OCI-LY1 (cell line): ENCODE measurements at regions not wholly inside any gene's neighbourhood (a gene's known extent, or its start where the extent isn't known, plus 50 kb on each side); places are given as distances from the start of the nearest gene placed in this dataset.
A peak's percentile ranks its signal among the peaks of the same experiment; 100 is the strongest.

ENCODE experiments used
- H2AFZ ChIP-seq: fragments of 200-600 bp; sonication (generic), shearing (Covaris generic); 2 replicates; pipeline ENCODE4 v1.6.0; 2014; ENCODE audit warnings: antibody characterized with exemption, mild to moderate bottlenecking, low read length
- H3F3A ChIP-seq: fragments of 200-600 bp; sonication (generic), shearing (Covaris generic); 2 replicates; pipeline ENCODE4 v1.6.0; 2014; ENCODE audit warnings: mild to moderate bottlenecking, antibody characterized with exemption, low read length, moderate library complexity; ENCODE audit not compliant: insufficient read depth
- H3K27ac ChIP-seq: fragments of 200-600 bp; sonication (generic); 2 replicates; pipeline ENCODE4 v1.5.1; 2014; ENCODE audit warnings: low read length, mixed run types, mild to moderate bottlenecking, low read depth; ENCODE audit not compliant: poor library complexity, severe bottlenecking
- H3K27me3 ChIP-seq: fragments of 200-600 bp; sonication (generic); 2 replicates; pipeline ENCODE4 v1.6.0; 2014; ENCODE audit warnings: antibody characterized with exemption, mild to moderate bottlenecking, low read length, moderate library complexity; ENCODE audit not compliant: insufficient read depth
- H3K36me3 ChIP-seq: fragments of 200-600 bp; sonication (generic); 2 replicates; pipeline ENCODE4 v1.6.1; 2014; ENCODE audit warnings: mild to moderate bottlenecking, antibody characterized with exemption, low read length, moderate library complexity, mixed read lengths; ENCODE audit not compliant: insufficient read depth
- H3K4me1 ChIP-seq: fragments of 200-600 bp; sonication (generic); 2 replicates; pipeline ENCODE4 v1.5.1; 2014; ENCODE audit warnings: mild to moderate bottlenecking, low read length, moderate library complexity; ENCODE audit not compliant: insufficient read depth, severe bottlenecking
- H3K4me2 ChIP-seq: fragments of 200-600 bp; sonication (generic), shearing (Covaris generic); 2 replicates; pipeline ENCODE4 v1.6.1; 2014; ENCODE audit warnings: low read length
- H3K4me3 ChIP-seq: fragments of 200-600 bp; sonication (generic); 2 replicates; pipeline ENCODE4 v1.5.1; 2014; ENCODE audit warnings: low read length, low read depth, mild to moderate bottlenecking, mixed read lengths; ENCODE audit not compliant: poor library complexity, severe bottlenecking
- H3K79me2 ChIP-seq: fragments of 200-600 bp; shearing (Covaris generic); 2 replicates; pipeline ENCODE4 v1.6.1; 2016; ENCODE audit warnings: mixed run types, low read length, mixed read lengths; ENCODE audit not compliant: insufficient read depth
- H3K9ac ChIP-seq: fragments of 200-600 bp; sonication (generic), shearing (Covaris generic); 2 replicates; pipeline ENCODE4 v1.6.1; 2014; ENCODE audit warnings: mild to moderate bottlenecking, low read length, mixed read lengths
- H3K9me2 ChIP-seq: fragments of 200-600 bp; sonication (generic), shearing (Covaris generic); 2 replicates; pipeline ENCODE4 v1.6.1; 2014; ENCODE audit warnings: low read depth, mild to moderate bottlenecking, low read length, mixed read lengths
- H3K9me3 ChIP-seq: fragments of 200-600 bp; shearing (Covaris generic); 2 replicates; pipeline ENCODE4 v1.6.1; 2014; ENCODE audit warnings: low read length, mixed read lengths
- H4K20me1 ChIP-seq: fragments of 200-600 bp; sonication (generic), shearing (Covaris generic); 2 replicates; pipeline ENCODE4 v1.6.0; 2016; ENCODE audit warnings: mild to moderate bottlenecking, low read length; ENCODE audit not compliant: insufficient read depth
- CTCF ChIP-seq: fragments of 200-600 bp; sonication (generic), shearing (Covaris generic); IDR thresholded peaks from 2 replicates; pipeline ENCODE4 v1.5.1; 2017; ENCODE audit warnings: mild to moderate bottlenecking, antibody characterized with exemption, low read length, moderate library complexity, mixed read lengths
- EZH2 ChIP-seq: fragments of 200-600 bp; sonication (generic), shearing (Covaris generic); IDR thresholded peaks from 2 replicates; pipeline ENCODE4 v1.8.0; 2017; ENCODE audit warnings: borderline replicate concordance, mixed run types, mild to moderate bottlenecking, antibody characterized with exemption, low read length, moderate library complexity, mixed read lengths

DNA sequence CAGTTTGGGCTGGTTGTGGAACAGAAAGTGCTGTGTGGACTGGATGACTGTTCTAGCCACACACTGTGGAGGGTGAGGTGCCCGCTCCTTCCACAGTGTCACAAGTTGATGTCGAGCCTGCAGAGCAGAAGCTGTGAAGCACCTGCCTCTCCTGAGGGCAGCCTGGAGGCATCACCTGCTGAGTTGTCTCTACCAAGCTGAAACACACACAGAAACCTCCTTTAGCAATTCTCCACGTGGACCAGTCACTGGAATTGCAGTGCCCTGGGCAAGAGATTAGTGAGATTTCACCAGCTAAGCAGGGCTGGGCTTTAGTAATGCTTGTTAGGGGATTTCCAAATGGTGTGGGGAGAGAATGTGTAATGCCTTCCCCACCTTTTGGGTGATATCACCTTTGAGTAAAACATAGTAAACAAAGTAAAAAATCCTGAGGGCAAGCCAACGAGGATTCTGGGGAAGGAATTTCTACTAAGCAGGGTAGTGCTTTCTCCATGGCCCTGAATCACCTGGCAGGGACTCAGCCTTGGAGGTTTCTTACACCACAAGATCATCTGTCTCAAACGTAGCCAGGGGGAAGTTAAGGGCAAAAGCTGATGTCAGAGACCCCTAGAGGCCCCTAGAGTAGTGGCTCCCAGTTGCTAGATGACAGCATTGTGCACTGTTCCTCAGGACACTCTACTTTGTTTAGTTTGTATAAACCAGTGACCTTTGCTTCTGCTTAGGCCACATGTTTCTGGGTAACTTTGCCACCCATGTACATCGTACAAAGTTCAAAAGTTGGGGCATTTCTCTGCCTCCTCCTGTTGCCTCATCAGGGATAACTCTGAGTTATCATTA is 233.1 kb upstream of the IGFBP3 start:
- Histone ChIP-seq H3K4me2 (no peak overlapping the region), H2AFZ (no peak overlapping the region)

DNA sequence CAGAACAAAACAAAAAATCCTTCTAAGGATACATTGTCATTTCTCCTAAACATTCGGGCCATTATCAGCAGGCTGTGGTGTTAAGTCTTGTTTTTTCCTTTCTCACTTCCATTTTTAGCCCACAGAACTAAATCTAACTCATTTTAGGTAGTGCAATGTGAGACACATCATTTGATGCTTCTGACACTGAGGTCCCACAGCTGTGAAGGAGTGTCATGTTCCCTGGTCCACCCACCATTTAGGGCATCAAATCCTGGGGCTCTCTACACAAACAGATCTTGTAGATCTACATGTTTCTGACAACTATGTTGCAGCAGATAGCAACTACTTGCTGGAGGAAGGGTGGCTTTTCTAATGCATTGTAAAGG is 232.5 kb upstream of the IGFBP3 start:
- no peaks in the 10 kb centered on the region for H3K4me1 ChIP-seq
- no peaks in the 10 kb centered on the region for H3K79me2 ChIP-seq
- no peak overlapping the region for H3K4me2 ChIP-seq
- no peaks in the 10 kb centered on the region for H3K9me2 ChIP-seq
- H3F3A ChIP-seq = no peaks in the 10 kb centered on the region
- no peak overlapping the region for H3K9ac ChIP-seq
- no peak overlapping the region for H2AFZ ChIP-seq
- no peaks in the 10 kb centered on the region for H3K9me3 ChIP-seq
- H3K27me3 ChIP-seq = no peaks in the 10 kb centered on the region
- TF ChIP-seq CTCF (no peak), EZH2 (no peak)
- no peak overlapping the region for H3K4me3 ChIP-seq
- H3K27ac ChIP-seq = no peak overlapping the region
- H3K36me3 ChIP-seq = no peaks in the 10 kb centered on the region
- no peaks in the 10 kb centered on the region for H4K20me1 ChIP-seq

More for the DNA sequence above, 233.1 kb upstream of the IGFBP3 start:
- Histone ChIP-seq H3K9me3 (no peaks in the 10 kb centered on the region), H3K9ac (no peak overlapping the region), H3F3A (no peaks in the 10 kb centered on the region), H4K20me1 (no peaks in the 10 kb centered on the region), H3K79me2 (no peaks in the 10 kb centered on the region), H3K27me3 (no peaks in the 10 kb centered on the region), H3K27ac (no peak overlapping the region), H3K9me2 (no peaks in the 10 kb centered on the region), H3K4me3 (no peak overlapping the region), H3K36me3 (no peaks in the 10 kb centered on the region), H3K4me1 (no peaks in the 10 kb centered on the region)
- TF ChIP-seq CTCF = peak; percentile 13; the same call in 1 of the 2 replicates
- no peak for TF ChIP-seq EZH2

DNA sequence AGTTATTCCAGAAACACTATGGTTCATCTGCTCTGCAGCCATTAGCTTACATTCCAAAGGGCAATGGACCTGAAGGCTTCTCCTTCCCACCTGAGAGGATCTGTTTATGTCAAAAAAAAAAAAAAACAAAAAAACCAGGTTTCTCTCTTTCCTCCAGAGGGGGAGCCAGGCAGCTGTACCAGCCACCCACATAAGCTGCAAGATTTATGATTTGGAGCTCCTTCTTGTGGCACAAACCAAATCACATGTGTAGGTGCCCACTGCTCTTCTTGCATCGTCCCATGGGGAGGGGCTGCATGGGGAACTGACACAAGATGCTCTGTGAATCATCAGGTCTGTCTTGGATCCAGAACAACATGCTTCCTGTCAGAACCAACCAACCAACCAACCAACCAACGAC is 231.6 kb upstream of the IGFBP3 start:
- Histone ChIP-seq H2AFZ (no peak overlapping the region), H3K9me3 (no peaks in the 10 kb centered on the region), H3K4me1 (no peaks in the 10 kb centered on the region), H3K9ac (no peak overlapping the region), H3K27ac (no peak overlapping the region), H3K4me2 (no peak overlapping the region), H4K20me1 (no peaks in the 10 kb centered on the region), H3K36me3 (no peaks in the 10 kb centered on the region), H3K9me2 (no peaks in the 10 kb centered on the region), H3K4me3 (no peak overlapping the region), H3K79me2 (no peaks in the 10 kb centered on the region), H3F3A (no peaks in the 10 kb centered on the region), H3K27me3 (no peaks in the 10 kb centered on the region)
- TF ChIP-seq CTCF (no peak; the same call in 1 of the 2 replicates), EZH2 (no peak)
